H9 (cell line): ENCODE measurements at regions not wholly inside any gene's neighbourhood (a gene's known extent, or its start where the extent isn't known, plus 50 kb on each side); places are given as distances from the start of the nearest gene placed in this dataset.
"Not testable (repeated sequence)": the region's sequence is repeated elsewhere in the genome, so short reads cannot be mapped to it uniquely, and the experiment has no call there.

Source experiments
- DNase-seq: peaks from one replicate; pipeline ENCODE4 v3.0.0-alpha.2; 2017
- H2AFZ ChIP-seq: one replicate; pipeline ENCODE4 v1.6.1; 2013; ENCODE audit warnings: mild to moderate bottlenecking, low read length, control low read depth, moderate library complexity
- H2AK5ac ChIP-seq: 2 replicates; pipeline ENCODE4 v1.6.1; 2013; ENCODE audit warnings: low read length, control low read depth, mixed read lengths; ENCODE audit not compliant: insufficient read length
- H2BK120ac ChIP-seq: one replicate; pipeline ENCODE4 v1.6.1; 2013; ENCODE audit warnings: low read depth, mild to moderate bottlenecking, low read length, control low read depth, inconsistent platforms; ENCODE audit not compliant: poor library complexity, severe bottlenecking
- H2BK12ac ChIP-seq: 2 replicates; pipeline ENCODE4 v1.6.1; 2013; ENCODE audit warnings: low read length, control low read depth, mixed read lengths, low read depth; ENCODE audit not compliant: insufficient read length
- H2BK15ac ChIP-seq: 2 replicates; pipeline ENCODE4 v1.6.1; 2013; ENCODE audit warnings: low read depth, low read length, control low read depth
- H2BK20ac ChIP-seq: one replicate; pipeline ENCODE4 v1.6.1; 2013; ENCODE audit warnings: low read depth, mild to moderate bottlenecking, low read length, control low read depth, inconsistent platforms; ENCODE audit not compliant: poor library complexity, severe bottlenecking
- H2BK5ac ChIP-seq: 2 replicates; pipeline ENCODE4 v1.6.1; 2013; ENCODE audit warnings: low read length, control low read depth, mixed read lengths; ENCODE audit not compliant: insufficient read length
- H3K14ac ChIP-seq: 2 replicates; pipeline ENCODE4 v1.6.1; 2013; ENCODE audit warnings: low read length, control low read depth; ENCODE audit not compliant: insufficient read depth
- H3K18ac ChIP-seq: 2 replicates; pipeline ENCODE4 v1.6.1; 2013; ENCODE audit warnings: low read depth, mild to moderate bottlenecking, mixed read lengths, low read length, control low read depth; ENCODE audit not compliant: insufficient read length
- H3K23ac ChIP-seq: 2 replicates; pipeline ENCODE4 v1.6.1; 2013; ENCODE audit warnings: low read length, control low read depth, mixed read lengths, low read depth; ENCODE audit not compliant: insufficient read length
- H3K23me2 ChIP-seq: 2 replicates; pipeline ENCODE4 v1.6.1; 2013; ENCODE audit warnings: low read depth, mild to moderate bottlenecking, mixed read lengths, low read length, control low read depth; ENCODE audit not compliant: insufficient read length, poor library complexity, severe bottlenecking
- H3K27ac ChIP-seq: 2 replicates; pipeline ENCODE4 v1.5.1; 2013; ENCODE audit warnings: low read length, control low read depth, mixed read lengths, low read depth; ENCODE audit not compliant: insufficient read length
- H3K27me3 ChIP-seq: 2 replicates; pipeline ENCODE4 v1.6.1; 2013; ENCODE audit warnings: low read length, control low read depth, inconsistent platforms; ENCODE audit not compliant: insufficient read depth
- H3K4ac ChIP-seq: 2 replicates; pipeline ENCODE4 v1.6.1; 2013; ENCODE audit warnings: low read depth, mild to moderate bottlenecking, control low read depth, inconsistent platforms, low read length, moderate library complexity
- H3K4me1 ChIP-seq: 2 replicates; pipeline ENCODE4 v1.6.1; 2013; ENCODE audit warnings: low read length, control low read depth, inconsistent platforms; ENCODE audit not compliant: insufficient read depth
- H3K4me2 ChIP-seq: 2 replicates; pipeline ENCODE4 v1.6.1; 2013; ENCODE audit warnings: low read length, control low read depth, mixed read lengths; ENCODE audit not compliant: insufficient read length, insufficient read depth
- H3K56ac ChIP-seq: 2 replicates; pipeline ENCODE4 v1.6.1; 2013; ENCODE audit warnings: low read depth, mild to moderate bottlenecking, mixed read lengths, low read length, control low read depth; ENCODE audit not compliant: insufficient read length
- H3K79me1 ChIP-seq: 2 replicates; pipeline ENCODE4 v1.6.1; 2013; ENCODE audit warnings: low read depth, mild to moderate bottlenecking, moderate library complexity, low read length, control low read depth, inconsistent platforms; ENCODE audit not compliant: insufficient read depth, poor library complexity, severe bottlenecking
- H3K79me2 ChIP-seq: 2 replicates; pipeline ENCODE4 v1.6.1; 2013; ENCODE audit warnings: low read length, control low read depth, inconsistent platforms; ENCODE audit not compliant: insufficient read depth
- H3K9ac ChIP-seq: 2 replicates; pipeline ENCODE4 v1.6.1; 2013; ENCODE audit warnings: low read length, control low read depth, mixed read lengths; ENCODE audit not compliant: insufficient read length; ENCODE audit errors: extremely low read depth
- H3K9me3 ChIP-seq: one replicate; pipeline ENCODE4 v1.6.1; 2013; ENCODE audit warnings: low read depth, low read length, inconsistent platforms; ENCODE audit not compliant: control insufficient read depth
- H3T11ph ChIP-seq: one replicate; pipeline ENCODE4 v1.6.1; 2013; ENCODE audit warnings: mild to moderate bottlenecking, low read length, control low read depth, inconsistent platforms
- H4K20me1 ChIP-seq: one replicate; pipeline ENCODE4 v1.6.1; 2013; ENCODE audit not compliant: control insufficient read depth, insufficient read length, insufficient read depth
- H4K5ac ChIP-seq: 2 replicates; pipeline ENCODE4 v1.6.1; 2013; ENCODE audit warnings: low read depth, mild to moderate bottlenecking, mixed read lengths, low read length, control low read depth; ENCODE audit not compliant: insufficient read length
- H4K8ac ChIP-seq: replicated peaks from 2 replicates; pipeline ENCODE4 v1.6.1; 2013; ENCODE audit warnings: low read length, control low read depth, mixed read lengths, low read depth; ENCODE audit not compliant: insufficient read length
- H4K91ac ChIP-seq: 2 replicates; pipeline ENCODE4 v1.6.1; 2013; ENCODE audit warnings: low read depth, mild to moderate bottlenecking, moderate library complexity, mixed read lengths, low read length, control low read depth; ENCODE audit not compliant: insufficient read length
- H3K27ac Mint-ChIP-seq, 3 experiments: 2 replicates in 2 of 3; 3 replicates in 1 of 3; pipeline ENCODE4 v1.8.0; 2020 to 2021; ENCODE audit warnings: mixed read lengths in 3 of 3, mild to moderate bottlenecking in 1 of 3, moderate library complexity in 1 of 3
- H3K27me3 Mint-ChIP-seq: 2 replicates; pipeline ENCODE4 v1.8.0; 2021; ENCODE audit warnings: low read depth, mild to moderate bottlenecking, moderate library complexity, mixed read lengths
- H3K36me3 Mint-ChIP-seq, 3 experiments: 2 replicates in 2 of 3; 3 replicates in 1 of 3; pipeline ENCODE4 v1.8.0; 2020 to 2021; ENCODE audit warnings: low read depth in 3 of 3, mixed read lengths in 3 of 3; ENCODE audit not compliant: insufficient read depth in 1 of 3
- H3K4me1 Mint-ChIP-seq, 2 experiments: 2 replicates each; pipeline ENCODE4 v1.8.0; 2020; ENCODE audit warnings: mixed read lengths in 2 of 2
- H3K4me3 Mint-ChIP-seq, 2 experiments: 2 replicates in 1 of 2; 3 replicates in 1 of 2; pipeline ENCODE4 v1.8.0; 2020 to 2021; ENCODE audit warnings: mild to moderate bottlenecking in 2 of 2, mixed read lengths in 2 of 2, moderate library complexity in 1 of 2
- H3K9me3 Mint-ChIP-seq, 2 experiments: 2 replicates in 1 of 2; 3 replicates in 1 of 2; pipeline ENCODE4 v1.8.0; 2020; ENCODE audit warnings: mild to moderate bottlenecking in 2 of 2, mixed read lengths in 2 of 2, moderate library complexity in 1 of 2
- CTCF ChIP-seq: fragments of 200-600 bp; sonication (generic); conservative IDR thresholded peaks from 3 replicates; pipeline ENCODE4 v1.8.0; 2021; ENCODE audit warnings: antibody characterized with exemption, mild to moderate bottlenecking
- WGBS: extraction: QIAGEN DNeasy Blood & Tissue Kit; methylation state at CpG from one replicate; pipeline ENCODE4 v1.1.7; 2013; ENCODE audit warnings: missing lambda C conversion rate, low lambda C conversion rate, mixed read lengths; ENCODE audit not compliant: insufficient read length; ENCODE audit errors: extremely low coverage; 5-methylcytosine and 5-hydroxymethylcytosine counted together

- Histone ChIP-seq H3K4ac (no peak overlapping the region), H3K9me3 (no peaks in the 10 kb centered on the region), H3K27me3 (no peaks in the 10 kb centered on the region), H3K23me2 (no peaks in the 10 kb centered on the region), H3K18ac (no peak overlapping the region), H4K8ac (no peak overlapping the region), H3K79me2 (no peaks in the 10 kb centered on the region), H3K23ac (no peak overlapping the region), H2AFZ (no peak overlapping the region), H4K5ac (no peak overlapping the region), H4K20me1 (no peaks in the 10 kb centered on the region), H3K4me2 (no peak overlapping the region), H3T11ph (no peak overlapping the region), H4K91ac (no peak overlapping the region), H3K56ac (no peak overlapping the region), H2BK5ac (no peak overlapping the region), H2BK15ac (no peak overlapping the region), H3K9ac (no peak overlapping the region), H2AK5ac (no peak overlapping the region), H3K79me1 (no peaks in the 10 kb centered on the region), H2BK12ac (no peak overlapping the region), H2BK120ac (no peak overlapping the region), H3K27ac (no peak overlapping the region), H3K14ac (no peak overlapping the region), H3K4me1 (peaks cover 8% of the 10 kb centered on the region), H2BK20ac (no peak overlapping the region)
- Mint-ChIP-seq H3K36me3 (peaks cover 11 to 25% (median 11%) of the 10 kb centered on the region in 3 experiments), H3K27me3 (peaks cover 4% of the 10 kb centered on the region; the same call in 1 of the 2 replicates), H3K27ac (no peak overlapping the region), H3K4me3 (no peak overlapping the region), H3K4me1 (peaks cover 22 to 27% of the 10 kb centered on the region in 2 experiments), H3K9me3 (peaks cover 17 to 22% of the 10 kb centered on the region in 2 experiments)
- no peak for TF ChIP-seq CTCF
- DNase-seq = no peak
- WGBS = no CpG with 5 or more reads among the region's 1 CpG
Observed at GRCh38 chrX:2554891-2555290, 54.1 kb upstream of the DHRSX start.

GRCh38 chrX:2554066-2554465 is 53.3 kb upstream of the DHRSX start:
- not testable (repeated sequence) for H3K27ac ChIP-seq, H4K20me1 ChIP-seq, H3K23ac ChIP-seq, H3K9me3 ChIP-seq, H4K91ac ChIP-seq, H2BK12ac ChIP-seq, H3K79me2 ChIP-seq, H3T11ph ChIP-seq, H3K23me2 ChIP-seq, H2BK5ac ChIP-seq, H3K4me2 ChIP-seq, H3K4ac ChIP-seq, H2AK5ac ChIP-seq, H3K9ac ChIP-seq, H3K79me1 ChIP-seq, H3K27me3 Mint-ChIP-seq, H3K18ac ChIP-seq, H3K56ac ChIP-seq, DNase-seq, H3K14ac ChIP-seq, H4K8ac ChIP-seq, H3K27me3 ChIP-seq, H2BK120ac ChIP-seq, H4K5ac ChIP-seq, H2BK15ac ChIP-seq, H3K4me3 Mint-ChIP-seq, H2BK20ac ChIP-seq, H2AFZ ChIP-seq
- Mint-ChIP-seq H3K36me3 (peaks cover 11 to 25% (median 11%) of the 10 kb centered on the region in 3 experiments), H3K27ac (peak overlapping the region in 1 of 3 experiments; percentile 83; a peak in 1 of 7 replicates), H3K9me3 (peaks cover 17 to 22% of the 10 kb centered on the region in 2 experiments), H3K4me1 (peaks cover 30 to 35% of the 10 kb centered on the region in 2 experiments)
- H3K4me1 ChIP-seq = peaks cover 11% of the 10 kb centered on the region
- WGBS = no CpG with 5 or more reads among the region's 6 CpGs
